ENCODE measurements at regions not wholly inside any gene's neighbourhood (a gene's known extent, or its start where the extent isn't known, plus 50 kb on each side); places are given as distances from the start of the nearest gene placed in this dataset.

GRCh38 chr2:212900715-212901114, 250.7 kb downstream of the IKZF2 start:
- H3K4me3 Mint-ChIP-seq: no peak overlapping the region
- ChIA-PET CTCF (no interaction called here), POLR2A (no interaction called here)
- ATAC-seq: no peak
- H3K4me1 Mint-ChIP-seq: peaks cover 5% of the 10 kb centered on the region
- TF ChIP-seq HMGA2 (CRISPR knock-in tag; IDR thresholded peaks at IDR 0.05) (no peak), ATF6 (CRISPR knock-in tag; IDR thresholded peaks at IDR 0.05) (no peak), ZBTB21 (CRISPR knock-in tag; IDR thresholded peaks at IDR 0.05; ENCODE audit: borderline replicate concordance) (no peak), ZMAT4 (CRISPR knock-in tag; IDR thresholded peaks at IDR 0.05) (no peak), ARID4B (CRISPR knock-in tag; IDR thresholded peaks at IDR 0.05; ENCODE audit: borderline replicate concordance) (no peak), AFF4 (CRISPR knock-in tag; IDR thresholded peaks at IDR 0.05; ENCODE audit: borderline replicate concordance) (no peak)
- no peaks in the 10 kb centered on the region for H3K36me3 Mint-ChIP-seq
- no peaks in the 10 kb centered on the region for H3K27me3 Mint-ChIP-seq (ENCODE audit: low read depth)
- H3K27ac Mint-ChIP-seq: no peak overlapping the region
- DNase-seq (ENCODE audit: low spot score): no peak
- H3K9me3 Mint-ChIP-seq: no peaks in the 10 kb centered on the region

- ATAC-seq (no peak), DNase-seq (ENCODE audit: low spot score) (no peak)
- Mint-ChIP-seq H3K9me3 (no peaks in the 10 kb centered on the region), H3K27me3 (ENCODE audit: low read depth) (no peaks in the 10 kb centered on the region), H3K36me3 (no peaks in the 10 kb centered on the region), H3K4me1 (no peaks in the 10 kb centered on the region), H3K4me3 (no peak overlapping the region), H3K27ac (no peak overlapping the region)
- POLR2A ChIA-PET: no interaction called here
- CTCF ChIA-PET: no interaction called here
- TF ChIP-seq ATF1 (CRISPR knock-in tag; IDR thresholded peaks at IDR 0.05) (no peak), EMX1 (CRISPR knock-in tag; IDR thresholded peaks at IDR 0.05) (no peak), ZNF512 (CRISPR knock-in tag; IDR thresholded peaks at IDR 0.05; ENCODE audit: borderline replicate concordance) (no peak), TCF7 (CRISPR knock-in tag; IDR thresholded peaks at IDR 0.05; ENCODE audit: low read depth) (no peak), CBFB (CRISPR knock-in tag; IDR thresholded peaks at IDR 0.05; ENCODE audit: low read depth) (no peak), ERG (CRISPR knock-in tag; IDR thresholded peaks at IDR 0.05) (no peak), OVOL2 (CRISPR knock-in tag; IDR thresholded peaks at IDR 0.05; ENCODE audit: borderline replicate concordance) (no peak), MLX (CRISPR knock-in tag; IDR thresholded peaks at IDR 0.05) (no peak), PRRX2 (CRISPR knock-in tag; IDR thresholded peaks at IDR 0.05) (no peak)
Observed at GRCh38 chr2:212898011-212898410, 253.4 kb downstream of the IKZF2 start.
